Epithelial cell of proximal tubule (primary cell): ENCODE measurements at regions not wholly inside any gene's neighbourhood (a gene's known extent, or its start where the extent isn't known, plus 50 kb on each side); places are given as distances from the start of the nearest gene placed in this dataset.
"Not testable (repeated sequence)": the region's sequence is repeated elsewhere in the genome, so short reads cannot be mapped to it uniquely, and the experiment has no call there.

Source experiments
- DNase-seq: peaks from one replicate; pipeline ENCODE4 v3.0.0-alpha.2; 2011; ENCODE audit warnings: low read depth
- H3K4me3 ChIP-seq: 2 replicates; pipeline ENCODE4 v1.5.1; 2011; ENCODE audit warnings: low read depth, mild to moderate bottlenecking, low read length
- CTCF ChIP-seq: conservative IDR thresholded peaks from 2 replicates; pipeline ENCODE4 v1.5.1; 2012; ENCODE audit warnings: low read depth, mild to moderate bottlenecking, low read length

GRCh38 chr4:8943367-8943766 lies 71.7 kb upstream of the HMX1 start:
- not testable (repeated sequence) for DNase-seq, H3K4me3 ChIP-seq

- H3K4me3 ChIP-seq, DNase-seq: not testable (repeated sequence)
Measured at GRCh38 chr4:8942088-8942487, 70.4 kb upstream of the HMX1 start.

GRCh38 chr4:8941492-8941805 lies 69.8 kb upstream of the HMX1 start:
- H3K4me3 ChIP-seq, DNase-seq: not testable (repeated sequence)

GRCh38 chr4:8940792-8941491 lies 69.3 kb upstream of the HMX1 start:
- no peak overlapping the region for H3K4me3 ChIP-seq
- TF ChIP-seq CTCF: peak; percentile 48
- no peak for DNase-seq

- H3K4me3 ChIP-seq: no peak overlapping the region
- TF ChIP-seq CTCF: no peak
- no peak for DNase-seq
Measured at GRCh38 chr4:8939840-8940742, 68.5 kb upstream of the HMX1 start.

- no peak overlapping the region for H3K4me3 ChIP-seq
- no peak for TF ChIP-seq CTCF
- no peak for DNase-seq
Measured at GRCh38 chr4:8939160-8939839, 67.7 kb upstream of the HMX1 start.

GRCh38 chr4:8938623-8939022 lies 67.0 kb upstream of the HMX1 start:
- no peak overlapping the region for H3K4me3 ChIP-seq
- DNase-seq: no peak
- no peak for TF ChIP-seq CTCF

- TF ChIP-seq CTCF: no peak
- no peak for DNase-seq
- H3K4me3 ChIP-seq: no peak overlapping the region
Measured at GRCh38 chr4:8938137-8938536, 66.5 kb upstream of the HMX1 start.
